HG02610 (cell line): ENCODE measurements at regions not wholly inside any gene's neighbourhood (a gene's known extent, or its start where the extent isn't known, plus 50 kb on each side); places are given as distances from the start of the nearest gene placed in this dataset.
"Not testable (repeated sequence)": the region's sequence is repeated elsewhere in the genome, so short reads cannot be mapped to it uniquely, and the experiment has no call there.

Source experiments
- ATAC-seq: cut with Tn5 transposase; IDR thresholded peaks from one replicate; pipeline ENCODE4 v1.9.1; 2021; ENCODE audit warnings: mild to moderate bottlenecking, moderate library complexity; ENCODE audit not compliant: unreplicated experiment

- no peak for ATAC-seq
These were observed 95.9 kb upstream of the FNDC3A start for GRCh38 chr13:48879854-48880253.

- ATAC-seq, result not testable (repeated sequence)
These were observed 91.9 kb upstream of the FNDC3A start for GRCh38 chr13:48883786-48884185.

DNA sequence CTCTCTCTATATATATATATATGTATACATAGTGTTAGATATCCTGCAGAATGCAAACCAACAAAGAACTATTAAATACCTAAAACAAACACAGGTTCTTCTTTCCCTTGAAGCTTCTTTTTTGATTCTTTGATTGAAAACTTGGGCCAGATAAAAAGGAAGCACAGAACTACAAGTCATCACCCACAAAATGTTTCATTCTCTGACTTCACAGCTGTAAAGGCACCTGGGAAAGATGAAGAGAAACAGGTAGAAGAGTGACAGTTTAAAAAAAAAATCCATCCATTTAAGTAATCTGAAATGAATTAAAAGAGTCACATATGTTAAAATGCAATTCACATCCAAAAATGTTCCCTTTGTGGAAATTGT, 90.7 kb upstream of the FNDC3A start:
- ATAC-seq, result no peak

DNA sequence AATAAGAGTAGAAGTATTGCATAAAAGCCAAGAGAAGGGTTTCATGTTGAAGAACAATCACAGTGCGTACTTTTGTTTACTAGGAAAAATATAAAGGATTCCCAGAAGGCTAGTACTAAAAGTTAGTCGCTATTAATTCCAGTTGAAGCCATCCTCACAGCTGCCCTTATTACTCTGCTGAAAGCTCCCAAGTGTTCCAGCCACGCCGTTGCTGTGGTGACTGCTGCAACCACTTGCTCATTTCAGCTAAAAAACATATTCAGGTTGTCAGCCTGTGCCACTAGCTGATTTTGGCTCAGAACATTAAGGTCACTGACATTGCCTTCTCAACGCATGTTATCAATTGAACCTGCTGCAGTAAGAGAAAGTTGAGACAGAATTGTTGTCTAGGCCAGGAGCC, 87.1 kb upstream of the FNDC3A start:
- no peak for ATAC-seq

DNA sequence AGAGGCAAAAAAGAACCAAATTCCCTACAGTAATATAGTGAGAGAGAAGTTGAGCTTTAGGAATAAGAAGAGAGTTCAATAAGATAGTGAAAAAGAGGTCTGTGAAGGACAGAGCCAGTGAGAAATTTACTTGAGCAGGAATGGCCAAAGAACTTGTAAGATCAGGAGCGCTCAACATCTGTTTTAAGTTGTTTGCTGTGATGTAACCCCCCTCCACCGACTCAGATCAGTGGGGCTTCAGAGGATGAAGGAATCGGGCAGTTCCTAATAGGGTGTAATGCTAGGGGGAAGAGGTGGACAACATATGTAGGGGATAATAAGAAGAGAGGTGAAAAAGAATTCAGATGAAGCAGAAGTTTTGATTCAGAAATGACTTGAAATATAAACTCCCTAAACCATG, 85.3 kb upstream of the FNDC3A start:
- ATAC-seq, result no peak

DNA sequence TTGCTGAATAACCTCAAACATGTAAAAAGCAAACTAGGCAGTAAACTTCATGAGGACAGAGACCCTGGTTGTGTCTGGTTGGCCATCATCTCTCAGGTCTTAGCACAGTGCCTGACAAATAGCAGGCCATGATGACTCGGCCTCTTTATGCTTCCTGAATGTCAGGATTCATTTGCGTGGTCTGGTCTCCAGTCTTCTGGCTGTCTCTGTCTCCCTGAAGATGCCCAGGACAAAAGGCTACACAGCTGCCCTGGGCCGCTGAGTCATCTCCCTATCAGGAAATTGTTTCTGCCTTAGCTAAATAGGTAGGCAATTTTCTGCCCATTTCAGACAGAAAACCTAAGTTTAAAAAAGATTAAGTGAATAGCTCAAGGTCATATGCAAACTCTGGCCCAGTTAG, 84.1 kb upstream of the FNDC3A start:
- ATAC-seq, result no peak

DNA sequence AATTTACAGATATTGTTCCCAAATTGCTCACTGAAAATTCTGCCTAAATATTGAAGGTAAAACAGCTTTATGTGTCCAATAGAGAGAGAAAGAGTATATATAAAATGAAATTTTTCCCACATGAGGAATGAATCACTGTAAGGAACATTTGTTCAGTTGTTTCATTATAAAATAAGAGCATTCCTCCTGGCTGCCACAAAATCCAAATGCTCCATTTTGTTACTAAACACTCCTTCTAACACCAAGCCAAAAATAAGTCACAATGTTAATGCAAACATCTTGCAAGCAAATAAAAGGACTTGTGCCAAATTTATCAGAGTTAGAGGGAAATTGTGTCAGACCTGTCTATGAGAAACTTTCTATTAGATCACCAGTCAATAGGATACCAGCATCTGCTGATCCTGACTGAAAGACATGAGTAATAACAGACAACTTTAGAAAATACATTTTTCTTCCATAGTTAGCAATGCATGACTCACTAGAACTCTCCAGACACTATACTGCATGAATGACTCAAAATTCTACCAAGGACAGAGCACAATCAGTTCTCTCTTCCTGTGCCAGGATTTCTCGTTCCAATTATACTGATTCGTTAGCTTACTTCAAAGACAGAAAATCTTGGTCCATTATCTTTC, 83.5 kb upstream of the FNDC3A start:
- ATAC-seq, result peak; percentile 97

DNA sequence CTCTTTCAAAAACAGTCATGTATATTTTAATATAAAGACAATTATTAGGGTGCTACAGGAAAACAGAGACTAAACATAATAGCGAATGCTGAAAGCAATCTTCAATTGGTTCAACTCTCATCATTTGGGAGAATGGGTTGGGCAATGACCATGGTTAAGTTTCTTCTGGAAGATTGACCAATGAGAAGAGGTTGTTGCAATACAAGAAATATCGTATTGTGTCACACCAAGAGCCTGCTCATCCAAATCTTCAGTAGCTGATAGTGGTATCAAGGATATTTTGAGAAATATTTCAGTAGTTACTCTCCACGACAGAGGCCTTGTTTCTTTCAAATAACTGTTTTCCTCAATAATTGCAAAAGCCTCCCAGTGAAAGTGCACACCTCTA, 83.0 kb upstream of the FNDC3A start:
- ATAC-seq, result no peak

- no peak for ATAC-seq
These were observed 79.4 kb upstream of the FNDC3A start for GRCh38 chr13:48896312-48896711.

DNA sequence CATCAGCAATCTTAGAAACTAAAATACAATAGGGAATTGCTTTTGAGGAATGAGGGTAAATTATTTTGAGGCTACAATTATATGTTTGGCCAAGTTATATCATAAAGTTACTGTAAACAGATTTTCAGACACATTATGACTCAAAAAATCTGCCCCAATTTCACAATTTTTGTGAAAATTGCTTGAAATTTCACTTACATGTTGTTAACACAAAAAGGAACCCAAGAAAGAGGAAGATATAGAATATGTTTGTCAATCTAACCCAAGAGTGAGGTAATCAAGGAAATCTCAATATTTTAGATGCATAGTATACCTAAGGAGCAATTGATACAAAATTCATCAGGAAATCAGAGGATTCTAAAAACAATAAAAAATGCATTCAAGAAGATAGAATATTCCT, 73.9 kb upstream of the FNDC3A start:
- ATAC-seq, result no peak

GRCh38 chr13:48902368-48902767, 73.3 kb upstream of the FNDC3A start:
- no peak for ATAC-seq

GRCh38 chr13:48904668-48905290, 70.9 kb upstream of the FNDC3A start:
- ATAC-seq, result no peak

DNA sequence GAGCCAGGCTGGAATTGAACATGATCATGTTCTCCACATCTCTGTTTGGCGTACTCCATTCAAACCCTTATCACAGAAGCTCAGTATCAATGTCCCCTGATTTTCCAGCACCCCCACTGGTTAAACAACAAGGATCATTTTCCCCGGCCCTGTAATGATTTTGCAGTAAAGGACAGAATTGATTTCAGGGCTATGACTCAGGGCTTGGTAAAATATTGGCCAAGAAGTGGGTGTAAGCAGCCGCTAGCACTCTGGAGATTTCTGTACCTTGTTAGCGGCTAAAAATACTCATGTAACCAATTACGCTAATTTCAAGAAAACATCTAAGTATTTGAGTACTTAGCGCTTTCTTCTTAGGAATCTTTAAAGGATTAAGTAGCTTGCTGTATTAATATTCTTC, 69.5 kb upstream of the FNDC3A start:
- ATAC-seq, result no peak

DNA sequence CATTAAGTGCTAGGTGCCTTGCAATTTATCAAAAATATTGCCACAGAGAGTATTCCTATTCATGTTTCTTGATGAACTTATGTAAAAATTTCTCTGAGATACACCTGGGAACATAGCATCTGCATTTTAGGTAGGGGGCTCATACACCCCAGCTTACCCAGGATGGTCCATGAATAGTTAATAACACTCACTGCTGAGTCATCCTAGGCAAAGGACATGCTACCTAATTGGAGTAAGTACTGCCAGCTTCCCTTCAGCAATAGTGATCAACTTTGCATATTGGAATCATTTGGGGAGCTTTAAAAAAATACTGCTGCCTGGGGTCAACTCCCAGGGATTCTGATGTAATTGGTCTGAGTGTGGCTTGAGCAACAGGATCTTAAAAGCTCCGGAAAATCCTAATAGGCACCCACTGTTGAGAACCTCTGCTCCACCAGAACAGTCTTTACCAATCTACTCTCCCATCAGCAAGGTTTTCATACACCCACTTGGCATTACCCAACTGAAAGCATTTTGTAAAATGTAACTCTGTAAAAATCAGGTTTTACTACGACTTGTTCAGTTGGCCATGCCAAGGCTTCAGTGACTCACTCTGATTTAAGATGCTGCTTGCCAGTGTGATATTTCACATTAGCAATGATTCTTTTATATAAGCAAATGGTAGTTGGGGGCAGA, 67.2 kb upstream of the FNDC3A start:
- no peak for ATAC-seq

- no peak for ATAC-seq
These were observed 66.7 kb upstream of the FNDC3A start for GRCh38 chr13:48909056-48909389.

GRCh38 chr13:48910686-48911085, 65.0 kb upstream of the FNDC3A start:
- ATAC-seq, result no peak

DNA sequence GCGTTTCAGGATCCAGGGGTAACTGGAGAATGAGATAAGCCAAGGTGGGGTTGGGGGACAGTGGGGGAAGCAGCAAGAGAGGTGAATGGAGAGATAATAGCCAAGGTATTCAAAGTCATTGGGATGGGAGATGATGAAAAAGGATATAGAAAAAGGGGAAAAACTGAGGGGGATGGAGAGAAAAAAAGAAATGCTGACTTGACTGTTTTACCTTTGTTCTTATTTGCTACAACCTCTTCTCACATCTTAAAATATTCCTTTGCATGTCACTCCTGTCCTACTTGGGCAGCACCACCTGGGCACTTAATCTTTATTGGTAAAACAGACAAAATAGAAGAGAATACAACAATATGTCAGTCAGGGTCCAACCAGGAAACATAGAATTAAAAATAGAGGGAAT, 56.0 kb upstream of the FNDC3A start:
- ATAC-seq, result no peak

DNA sequence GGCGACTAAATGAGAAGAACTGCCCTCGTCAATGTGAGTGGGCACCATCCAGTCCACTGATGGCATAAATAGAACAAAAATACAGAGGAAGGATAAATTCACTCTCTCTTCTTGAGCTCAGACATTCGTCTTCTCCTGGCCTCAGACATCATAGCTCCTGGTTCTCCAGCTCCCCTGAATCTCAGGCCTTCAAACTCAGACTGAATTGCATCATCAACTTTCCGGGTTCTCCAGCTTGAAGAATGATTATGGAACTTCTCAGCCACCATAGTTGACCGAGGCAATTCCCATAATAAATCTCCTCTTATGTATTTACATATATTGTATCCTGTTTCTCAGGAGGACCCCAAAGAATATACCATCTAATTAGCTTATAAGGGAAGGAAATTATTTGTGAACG, 55.0 kb upstream of the FNDC3A start:
- ATAC-seq, result no peak

DNA sequence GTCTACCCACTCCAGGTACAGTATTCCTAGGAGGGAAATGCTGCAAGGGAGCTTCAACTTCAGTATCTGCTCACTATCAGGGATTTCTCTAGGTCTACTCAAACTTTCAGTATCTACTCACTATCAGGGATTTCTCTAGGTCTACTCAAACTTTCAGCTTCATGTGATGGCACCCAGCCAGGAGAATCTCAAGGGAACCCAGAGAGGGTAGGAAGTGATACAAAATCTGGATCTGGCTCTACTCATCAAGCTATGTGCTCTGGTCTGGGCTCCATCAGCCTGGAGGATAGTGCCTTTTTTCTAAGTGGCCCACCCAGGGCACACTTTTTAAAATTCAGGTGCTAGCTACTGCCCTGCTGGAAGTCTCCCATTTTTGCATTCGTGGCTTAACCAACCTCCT, 52.3 kb upstream of the FNDC3A start:
- no peak for ATAC-seq

GRCh38 chr13:48925001-48925400, 50.7 kb upstream of the FNDC3A start:
- ATAC-seq, result no peak
